RWPE1 (cell line): ENCODE measurements at regions not wholly inside any gene's neighbourhood (a gene's known extent, or its start where the extent isn't known, plus 50 kb on each side); places are given as distances from the start of the nearest gene placed in this dataset.
"Not testable (repeated sequence)": the region's sequence is repeated elsewhere in the genome, so short reads cannot be mapped to it uniquely, and the experiment has no call there.

Experiments
- CTCF ChIA-PET: fragments of 350-600 bp; sonication (Branson Sonifier 250); formaldehyde crosslinking; extraction: SDS; loops from one replicate; lab custom pipeline; 2021; lab: Yijun Ruan, JAX
- POLR2A ChIA-PET: fragments of 400-600 bp; formaldehyde crosslinking; extraction: SDS; loops from one replicate; lab custom pipeline; 2020; ENCODE audit warnings: antibody characterized with exemption; ENCODE audit not compliant: low non-redundant PET; lab: Yijun Ruan, JAX
- DNase-seq: peaks from one replicate; pipeline ENCODE4 v3.0.0; 2012; ENCODE audit warnings: low spot score
- H3K27ac ChIP-seq: fragments of 450-650 bp; 2 replicates; pipeline ENCODE4 v1.5.1; 2017
- CTCF ChIP-seq: fragments of 450-650 bp; conservative IDR thresholded peaks from 2 replicates; pipeline ENCODE4 v1.5.1; 2017; ENCODE audit warnings: low read depth, mild to moderate bottlenecking

- no peak overlapping the region for H3K27ac ChIP-seq
- DNase-seq = no peak
- ChIA-PET CTCF (no interaction called here), POLR2A (no interaction called here)
- no peak for TF ChIP-seq CTCF
These were observed 106.8 kb upstream of the DPT start for GRCh38 chr1:168835791-168836190.

- no peak for TF ChIP-seq CTCF
- no peak for DNase-seq
- no peak overlapping the region for H3K27ac ChIP-seq
- POLR2A ChIA-PET = no interaction called here
- CTCF ChIA-PET = interaction anchor here (0.8 kb wide), 1 partner anchor 18 kb away, joined by 3 read pairs; no protein-coding TSS in a partner anchor
These were observed 107.5 kb upstream of the DPT start for GRCh38 chr1:168836469-168836868.

GRCh38 chr1:168837230-168837629, 108.2 kb upstream of the DPT start:
- POLR2A ChIA-PET, H3K27ac ChIP-seq, CTCF ChIA-PET, DNase-seq: not testable (repeated sequence)

GRCh38 chr1:168842306-168842705, 113.3 kb upstream of the DPT start:
- DNase-seq = no peak
- H3K27ac ChIP-seq = no peak overlapping the region
- TF ChIP-seq CTCF = no peak
- ChIA-PET POLR2A (no interaction called here), CTCF (no interaction called here)

- H3K27ac ChIP-seq = no peak overlapping the region
- no peak for TF ChIP-seq CTCF
- ChIA-PET POLR2A (no interaction called here), CTCF (no interaction called here)
- DNase-seq = no peak
These were observed 113.9 kb upstream of the DPT start for GRCh38 chr1:168842916-168843315.

- CTCF ChIA-PET = no interaction called here
- POLR2A ChIA-PET = no interaction called here
- no peak for TF ChIP-seq CTCF
These were observed 114.4 kb upstream of the DPT start for GRCh38 chr1:168843401-168843800.

GRCh38 chr1:168843950-168844349, 114.9 kb upstream of the DPT start:
- CTCF ChIA-PET = no interaction called here
- POLR2A ChIA-PET = no interaction called here
- TF ChIP-seq CTCF = no peak
- H3K27ac ChIP-seq = no peak overlapping the region
- DNase-seq = no peak

More at GRCh38 chr1:168843401-168843800, 114.4 kb upstream of the DPT start:
- no peak for DNase-seq
- no peak overlapping the region for H3K27ac ChIP-seq
